ENCODE measurements at regions not wholly inside any gene's neighbourhood (a gene's known extent, or its start where the extent isn't known, plus 50 kb on each side); places are given as distances from the start of the nearest gene placed in this dataset.

DNA sequence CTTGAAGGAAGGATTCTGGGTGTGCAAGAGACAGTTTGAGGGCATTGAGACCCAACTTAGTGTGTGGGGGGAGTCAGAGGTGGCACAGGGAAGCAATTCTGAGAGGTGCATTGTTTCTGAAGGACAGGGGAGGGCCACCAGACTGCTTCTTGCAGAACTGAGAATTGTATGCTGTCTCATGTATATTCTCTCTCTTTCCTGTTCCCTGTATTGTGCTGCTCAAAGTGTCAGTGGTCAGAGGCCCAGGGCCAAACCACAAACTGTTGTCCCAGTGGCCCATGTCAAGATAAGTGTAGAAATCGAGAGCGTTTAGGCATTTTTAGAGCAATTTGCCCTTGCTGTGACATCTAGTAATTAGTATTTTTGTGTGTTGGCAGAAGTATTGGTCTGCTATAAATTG, 567.1 kb downstream of the EDEM1 start:
- DNase-seq = no peak

DNA sequence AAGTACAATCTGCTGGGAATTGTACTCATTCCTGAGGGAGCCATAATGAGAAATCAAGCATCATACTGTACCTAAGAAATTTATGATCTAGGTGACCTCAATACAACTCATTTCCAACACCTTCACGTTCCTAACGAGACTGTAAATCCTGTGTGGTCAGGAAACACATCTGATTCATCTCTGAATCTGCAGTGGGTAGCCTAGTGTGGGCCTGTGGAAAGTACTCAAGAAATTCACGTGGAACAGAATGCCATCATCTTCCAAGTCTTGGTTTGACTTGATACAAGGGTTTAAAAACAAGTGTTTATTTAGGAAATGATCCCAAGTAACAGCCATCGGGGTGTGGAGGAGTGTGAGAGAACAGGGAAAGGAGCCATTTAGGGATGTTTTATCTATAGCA, 568.9 kb downstream of the EDEM1 start:
- H3K9me3 ChIP-seq = no peaks in the 10 kb centered on the region
- no peaks in the 10 kb centered on the region for H3K27me3 ChIP-seq
- 54 to 60% methylated on average over 4 of the region's 4 CpGs for WGBS, 2 donors
- H3K27ac ChIP-seq = no peak overlapping the region
- no peaks in the 10 kb centered on the region for H3K36me3 ChIP-seq
- H3K4me3 ChIP-seq (replicated peaks in 1 of 3) = no peak overlapping the region
- TF ChIP-seq POLR2A (IDR thresholded peaks at IDR 0.05) (no peak), CTCF (IDR thresholded peaks at IDR 0.05) (no peak)
- H3K4me1 ChIP-seq = no peaks in the 10 kb centered on the region
- intact Hi-C loops (cut with DNase I) = no loop called here
- DNase-seq = no peak

More for the DNA sequence above, 567.1 kb downstream of the EDEM1 start:
- Histone ChIP-seq H3K27me3 (no peaks in the 10 kb centered on the region), H3K36me3 (no peaks in the 10 kb centered on the region), H3K4me3 (replicated peaks in 1 of 3) (no peak overlapping the region), H3K27ac (no peak overlapping the region), H3K4me1 (no peaks in the 10 kb centered on the region), H3K9me3 (no peaks in the 10 kb centered on the region)
- TF ChIP-seq POLR2A (IDR thresholded peaks at IDR 0.05) (no peak), CTCF (IDR thresholded peaks at IDR 0.05) (no peak)
- WGBS, 2 donors = 62 to 69% methylated on average over 2 of the region's 2 CpGs
- intact Hi-C loops (cut with DNase I) = no loop called here

DNA sequence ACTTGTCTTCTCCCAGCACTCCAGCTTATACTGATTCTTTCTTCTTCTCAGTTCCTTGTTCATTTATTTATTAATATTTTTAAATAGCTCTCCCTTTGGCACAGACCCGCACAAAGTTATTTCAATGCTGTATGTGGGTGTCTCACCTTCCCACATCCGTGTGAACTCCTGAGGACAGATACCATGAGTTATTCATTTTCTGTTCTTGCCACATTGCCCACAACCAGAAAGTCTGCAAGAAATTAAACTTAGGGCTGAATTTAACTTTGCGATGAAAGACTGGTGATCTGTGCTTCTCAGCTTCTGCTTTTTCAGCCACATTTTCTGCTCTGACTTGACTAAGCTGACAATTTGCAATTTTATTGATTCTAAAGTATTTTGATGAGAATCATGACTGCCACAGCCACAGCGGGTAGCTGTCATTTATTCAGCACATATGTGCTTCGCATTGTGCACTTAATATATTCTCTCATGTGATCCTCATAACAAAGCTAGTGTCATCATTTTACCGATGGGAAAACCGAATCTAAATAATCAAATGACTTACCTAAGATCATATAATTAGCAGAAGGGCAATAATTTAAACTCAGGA, 569.8 kb downstream of the EDEM1 start:
- H3K4me3 ChIP-seq (replicated peaks in 1 of 3) = no peak overlapping the region
- no peaks in the 10 kb centered on the region for H3K9me3 ChIP-seq
- H3K4me1 ChIP-seq = no peaks in the 10 kb centered on the region
- 87 to 91% methylated on average over 7 of the region's 7 CpGs for WGBS, 2 donors
- H3K36me3 ChIP-seq = no peaks in the 10 kb centered on the region
- intact Hi-C loops (cut with DNase I) = no loop called here
- TF ChIP-seq POLR2A (IDR thresholded peaks at IDR 0.05) (no peak), CTCF (IDR thresholded peaks at IDR 0.05) (no peak)
- DNase-seq = no peak
- no peaks in the 10 kb centered on the region for H3K27me3 ChIP-seq
- H3K27ac ChIP-seq = no peak overlapping the region

- intact Hi-C loops (cut with DNase I) = no loop called here
- no peaks in the 10 kb centered on the region for H3K9me3 ChIP-seq
- no peak for DNase-seq
- H3K4me3 ChIP-seq (replicated peaks in 1 of 3) = no peak overlapping the region
- TF ChIP-seq POLR2A (IDR thresholded peaks at IDR 0.05) (no peak), CTCF (IDR thresholded peaks at IDR 0.05) (no peak)
- no peak overlapping the region for H3K27ac ChIP-seq
- no peaks in the 10 kb centered on the region for H3K36me3 ChIP-seq
- 80 to 85% methylated on average over 6 of the region's 6 CpGs for WGBS, 2 donors
- H3K27me3 ChIP-seq = no peaks in the 10 kb centered on the region
- H3K4me1 ChIP-seq = no peaks in the 10 kb centered on the region
Observed at GRCh38 chr3:5758699-5759098, 571.2 kb downstream of the EDEM1 start.

DNA sequence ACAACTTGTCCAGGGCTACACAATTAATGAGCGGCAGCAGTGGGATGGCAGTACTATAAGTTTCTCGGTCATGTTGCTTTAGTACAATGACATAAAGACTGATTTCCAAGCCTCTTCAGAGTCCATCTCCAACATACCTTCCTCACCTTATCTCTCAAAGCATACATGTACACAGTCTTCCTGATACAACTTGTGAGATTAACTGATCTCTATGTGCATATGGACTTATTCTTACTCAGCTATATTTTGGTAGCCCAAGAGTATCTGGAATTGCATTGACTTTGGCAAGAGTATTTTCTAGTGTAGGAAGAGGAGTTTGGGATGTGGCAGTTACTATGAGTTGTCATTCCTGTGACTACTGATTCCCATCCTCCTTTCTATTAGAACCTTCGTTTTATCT, 575.0 kb downstream of the EDEM1 start:
- no peak overlapping the region for H3K27ac ChIP-seq
- TF ChIP-seq POLR2A (IDR thresholded peaks at IDR 0.05) (no peak), CTCF (IDR thresholded peaks at IDR 0.05) (no peak)
- H3K9me3 ChIP-seq = no peaks in the 10 kb centered on the region
- intact Hi-C loops (cut with DNase I) = no loop called here
- H3K4me1 ChIP-seq = no peaks in the 10 kb centered on the region
- 89 to 93% methylated on average over 3 of the region's 3 CpGs for WGBS, 2 donors
- DNase-seq = no peak
- H3K27me3 ChIP-seq = no peaks in the 10 kb centered on the region
- H3K36me3 ChIP-seq = no peaks in the 10 kb centered on the region
- H3K4me3 ChIP-seq (replicated peaks in 1 of 3) = no peak overlapping the region
